ENCODE measurements at regions not wholly inside any gene's neighbourhood (a gene's known extent, or its start where the extent isn't known, plus 50 kb on each side); places are given as distances from the start of the nearest gene placed in this dataset.

- DNase-seq, result no peak
- Histone ChIP-seq H3F3A (ENCODE audit: low read length, unreplicated experiment) (no peaks in the 10 kb centered on the region), H3K36me3 (ENCODE audit: low read depth, low read length) (no peaks in the 10 kb centered on the region), H3K9me2 (replicated peaks; ENCODE audit: low read length) (no peaks in the 10 kb centered on the region), H3K4me1 (ENCODE audit: insufficient read depth, low read length) (no peaks in the 10 kb centered on the region), H3K79me2 (ENCODE audit: low read length) (no peaks in the 10 kb centered on the region), H3K4me2 (ENCODE audit: low read length) (no peak overlapping the region), H3K4me3 (ENCODE audit: low read length) (no peak overlapping the region), H3K27ac (ENCODE audit: low read length) (no peak overlapping the region), H3K9me3 (ENCODE audit: low read length) (no peaks in the 10 kb centered on the region), H4K20me1 (ENCODE audit: low read length) (no peaks in the 10 kb centered on the region), H3K9ac (ENCODE audit: low read length) (no peak overlapping the region), H2AFZ (ENCODE audit: low read length) (no peak overlapping the region), H3K27me3 (ENCODE audit: low read length) (no peaks in the 10 kb centered on the region)
- no peak for TF ChIP-seq CTCF (conservative IDR thresholded peaks at IDR 0.05; ENCODE audit: low read depth, low read length)
- TF ChIP-seq EZH2 (IDR thresholded peaks at IDR 0.05; ENCODE audit: low read length, unreplicated experiment), result no peak
- no peak for TF ChIP-seq EZH2phosphoT487 (IDR thresholded peaks at IDR 0.05; ENCODE audit: borderline replicate concordance, low read length)
- no TSS peak for BruUV-seq (replicated peaks)
- ATAC-seq, result no peak
- ChIA-PET POLR2A (ENCODE audit: unreplicated experiment) (no interaction called here), CTCF (no interaction called here)
- intact Hi-C loops (cut with micrococcal nuclease), result no loop called here
Observed at GRCh38 chr18:40197711-40198110, 1757.3 kb upstream of the PIK3C3 start.

- no peak overlapping the region for H3K4me3 ChIP-seq (ENCODE audit: low read length)
- no peaks in the 10 kb centered on the region for H3K9me3 ChIP-seq (ENCODE audit: low read length)
- intact Hi-C loops (cut with micrococcal nuclease), result no loop called here
- no peaks in the 10 kb centered on the region for H4K20me1 ChIP-seq (ENCODE audit: low read length)
- H3K9ac ChIP-seq (ENCODE audit: low read length), result no peak overlapping the region
- no peaks in the 10 kb centered on the region for H3K4me1 ChIP-seq (ENCODE audit: insufficient read depth, low read length)
- no peaks in the 10 kb centered on the region for H3K27me3 ChIP-seq (ENCODE audit: low read length)
- no peak for DNase-seq
- H3K9me2 ChIP-seq (replicated peaks; ENCODE audit: low read length), result no peaks in the 10 kb centered on the region
- no peak for TF ChIP-seq EZH2phosphoT487 (IDR thresholded peaks at IDR 0.05; ENCODE audit: borderline replicate concordance, low read length)
- no peak for TF ChIP-seq EZH2 (IDR thresholded peaks at IDR 0.05; ENCODE audit: low read length, unreplicated experiment)
- no peak for TF ChIP-seq CTCF (conservative IDR thresholded peaks at IDR 0.05; ENCODE audit: low read depth, low read length)
- H3K79me2 ChIP-seq (ENCODE audit: low read length), result no peaks in the 10 kb centered on the region
- H3F3A ChIP-seq (ENCODE audit: low read length, unreplicated experiment), result no peaks in the 10 kb centered on the region
- no peak overlapping the region for H3K4me2 ChIP-seq (ENCODE audit: low read length)
- no peak overlapping the region for H2AFZ ChIP-seq (ENCODE audit: low read length)
- ChIA-PET CTCF (no interaction called here), POLR2A (ENCODE audit: unreplicated experiment) (no interaction called here)
- no peaks in the 10 kb centered on the region for H3K36me3 ChIP-seq (ENCODE audit: low read depth, low read length)
- no TSS peak for BruUV-seq (replicated peaks)
- ATAC-seq, result no peak
- no peak overlapping the region for H3K27ac ChIP-seq (ENCODE audit: low read length)
Observed at GRCh38 chr18:40186677-40187076, 1768.4 kb upstream of the PIK3C3 start.

- CTCF ChIA-PET, result no interaction called here
- H3K4me1 ChIP-seq (ENCODE audit: insufficient read depth, low read length), result no peaks in the 10 kb centered on the region
- BruUV-seq (replicated peaks), result no TSS peak
- H3K36me3 ChIP-seq (ENCODE audit: low read depth, low read length), result no peaks in the 10 kb centered on the region
- H3K4me3 ChIP-seq (ENCODE audit: low read length), result no peak overlapping the region
- no peaks in the 10 kb centered on the region for H3K27me3 ChIP-seq (ENCODE audit: low read length)
- DNase-seq (no peak), ATAC-seq (no peak)
- H3K9ac ChIP-seq (ENCODE audit: low read length), result no peak overlapping the region
- intact Hi-C loops (cut with micrococcal nuclease), result no loop called here
- H3K9me2 ChIP-seq (replicated peaks; ENCODE audit: low read length), result no peaks in the 10 kb centered on the region
- POLR2A ChIA-PET (ENCODE audit: unreplicated experiment), result interaction anchor here (0.6 kb wide), 1 partner anchor 193 kb away, joined by 4 read pairs; no protein-coding TSS in a partner anchor
- TF ChIP-seq CTCF (conservative IDR thresholded peaks at IDR 0.05; ENCODE audit: low read depth, low read length), result no peak
- no peak for TF ChIP-seq EZH2 (IDR thresholded peaks at IDR 0.05; ENCODE audit: low read length, unreplicated experiment)
- TF ChIP-seq EZH2phosphoT487 (IDR thresholded peaks at IDR 0.05; ENCODE audit: borderline replicate concordance, low read length), result no peak
- no peak overlapping the region for H3K27ac ChIP-seq (ENCODE audit: low read length)
- no peaks in the 10 kb centered on the region for H3F3A ChIP-seq (ENCODE audit: low read length, unreplicated experiment)
- no peaks in the 10 kb centered on the region for H3K79me2 ChIP-seq (ENCODE audit: low read length)
- no peak overlapping the region for H2AFZ ChIP-seq (ENCODE audit: low read length)
- H4K20me1 ChIP-seq (ENCODE audit: low read length), result no peaks in the 10 kb centered on the region
- H3K4me2 ChIP-seq (ENCODE audit: low read length), result no peak overlapping the region
- no peaks in the 10 kb centered on the region for H3K9me3 ChIP-seq (ENCODE audit: low read length)
Observed at GRCh38 chr18:40179729-40180461, 1775.1 kb upstream of the PIK3C3 start.
